T-helper 17 cell (primary cell): ENCODE measurements at regions not wholly inside any gene's neighbourhood (a gene's known extent, or its start where the extent isn't known, plus 50 kb on each side); places are given as distances from the start of the nearest gene placed in this dataset.

Experiments
- ATAC-seq: fragments of 150-1000 bp; cut with Tn5 transposase; 2 replicates; pipeline ENCODE4 v1.10.0; 2021; ENCODE audit warnings: mild to moderate bottlenecking, moderate library complexity
- DNase-seq, 3 donors: peaks; one replicate each; pipeline versions ENCODE4 v3.0.0 to v3.0.0-alpha.2; 2020 to 2021
- H3K9me3 ChIP-seq: one replicate; pipeline ENCODE4 v1.7.0; 2013; ENCODE audit warnings: low read length, mild to moderate bottlenecking; ENCODE audit not compliant: control insufficient read depth, poor library complexity, severe bottlenecking
- H3K27ac Mint-ChIP-seq: one replicate; pipeline ENCODE4 v1.8.0; 2022; ENCODE audit warnings: mild to moderate bottlenecking, moderate library complexity, mixed read lengths
- H3K27me3 Mint-ChIP-seq: one replicate; pipeline ENCODE4 v1.8.0; 2022; ENCODE audit warnings: mixed read lengths
- H3K36me3 Mint-ChIP-seq: one replicate; pipeline ENCODE4 v1.8.0; 2022; ENCODE audit warnings: low read depth, mixed read lengths
- H3K4me1 Mint-ChIP-seq: one replicate; pipeline ENCODE4 v1.8.0; 2022; ENCODE audit warnings: mild to moderate bottlenecking, mixed read lengths
- H3K4me3 Mint-ChIP-seq: one replicate; pipeline ENCODE4 v1.8.0; 2022; ENCODE audit warnings: mild to moderate bottlenecking, moderate library complexity, mixed read lengths

- Mint-ChIP-seq H3K4me1 (no peaks in the 10 kb centered on the region), H3K4me3 (no peak overlapping the region), H3K27ac (no peak overlapping the region), H3K36me3 (no peaks in the 10 kb centered on the region), H3K27me3 (no peaks in the 10 kb centered on the region)
- no peaks in the 10 kb centered on the region for H3K9me3 ChIP-seq
- DNase-seq (no peak), ATAC-seq (no peak)
Observed at GRCh38 chr2:51575181-51575580, 543.2 kb upstream of the NRXN1 start.

GRCh38 chr2:51559026-51559425 lies 527.1 kb upstream of the NRXN1 start:
- H3K9me3 ChIP-seq = no peaks in the 10 kb centered on the region
- no peaks in the 10 kb centered on the region for H3K36me3 Mint-ChIP-seq
- no peaks in the 10 kb centered on the region for H3K27me3 Mint-ChIP-seq
- H3K4me1 Mint-ChIP-seq = no peaks in the 10 kb centered on the region
- DNase-seq (no peak), ATAC-seq (no peak)
- no peak overlapping the region for H3K27ac Mint-ChIP-seq
- H3K4me3 Mint-ChIP-seq = no peak overlapping the region

- no peak for DNase-seq
- no peak overlapping the region for H3K4me3 Mint-ChIP-seq
Observed at GRCh38 chr2:51553476-51553875, 521.5 kb upstream of the NRXN1 start.

DNA sequence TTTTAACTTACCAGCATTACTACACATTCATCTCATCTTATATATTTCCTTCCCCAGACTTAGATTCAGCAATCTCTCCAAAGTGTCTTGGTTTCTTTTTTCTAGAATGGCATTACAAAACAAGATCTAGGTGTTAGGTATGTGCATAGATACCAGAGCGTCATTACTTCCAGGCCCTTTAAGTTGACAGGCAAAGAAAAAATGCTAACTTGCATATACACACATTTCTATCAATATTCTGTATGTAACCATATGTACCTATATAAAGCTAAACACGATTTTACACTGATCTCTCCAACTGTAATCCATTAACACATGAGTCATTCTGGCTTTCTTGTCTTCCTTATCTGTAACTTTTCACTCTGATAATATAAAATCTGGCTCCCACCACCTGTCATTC lies 503.8 kb upstream of the NRXN1 start:
- H3K27me3 Mint-ChIP-seq = no peaks in the 10 kb centered on the region
- DNase-seq (no peak), ATAC-seq (no peak)
- H3K9me3 ChIP-seq = no peaks in the 10 kb centered on the region
- H3K36me3 Mint-ChIP-seq = no peaks in the 10 kb centered on the region
- no peaks in the 10 kb centered on the region for H3K4me1 Mint-ChIP-seq
- H3K4me3 Mint-ChIP-seq = no peak overlapping the region
- H3K27ac Mint-ChIP-seq = no peak overlapping the region

More at GRCh38 chr2:51553476-51553875, 521.5 kb upstream of the NRXN1 start:
- no peak for ATAC-seq
- Mint-ChIP-seq H3K27me3 (no peaks in the 10 kb centered on the region), H3K4me1 (no peaks in the 10 kb centered on the region), H3K36me3 (no peaks in the 10 kb centered on the region), H3K27ac (no peak overlapping the region)
- H3K9me3 ChIP-seq = no peaks in the 10 kb centered on the region

DNA sequence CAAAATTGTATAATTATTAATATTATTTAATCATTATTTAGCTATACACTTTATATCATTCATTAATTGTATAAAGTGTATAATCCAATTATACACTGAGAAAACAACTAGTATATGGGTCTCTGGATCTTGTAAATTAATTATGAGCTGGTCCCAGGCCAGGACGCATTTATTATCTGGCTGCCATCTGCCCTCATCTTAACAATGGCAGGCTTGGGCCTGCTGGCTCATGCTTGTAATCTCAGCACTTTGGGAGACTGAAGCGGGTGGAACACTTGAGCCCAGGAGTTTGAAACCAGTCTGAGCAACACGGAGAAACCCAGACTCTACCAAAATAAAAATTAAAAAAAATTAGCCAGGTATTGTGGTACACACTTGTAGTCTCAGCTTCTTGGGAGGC lies 502.2 kb upstream of the NRXN1 start:
- DNase-seq = no peak
- no peak for ATAC-seq
- H3K27ac Mint-ChIP-seq = no peak overlapping the region
- H3K4me1 Mint-ChIP-seq = no peaks in the 10 kb centered on the region
- no peaks in the 10 kb centered on the region for H3K36me3 Mint-ChIP-seq
- no peak overlapping the region for H3K4me3 Mint-ChIP-seq
- H3K27me3 Mint-ChIP-seq = no peaks in the 10 kb centered on the region
- no peaks in the 10 kb centered on the region for H3K9me3 ChIP-seq

GRCh38 chr2:51528156-51528555 lies 496.2 kb upstream of the NRXN1 start:
- Mint-ChIP-seq H3K36me3 (no peaks in the 10 kb centered on the region), H3K27ac (no peak overlapping the region), H3K4me1 (no peaks in the 10 kb centered on the region), H3K4me3 (no peak overlapping the region), H3K27me3 (no peaks in the 10 kb centered on the region)
- H3K9me3 ChIP-seq = no peaks in the 10 kb centered on the region
- ATAC-seq = no peak
- no peak for DNase-seq

DNA sequence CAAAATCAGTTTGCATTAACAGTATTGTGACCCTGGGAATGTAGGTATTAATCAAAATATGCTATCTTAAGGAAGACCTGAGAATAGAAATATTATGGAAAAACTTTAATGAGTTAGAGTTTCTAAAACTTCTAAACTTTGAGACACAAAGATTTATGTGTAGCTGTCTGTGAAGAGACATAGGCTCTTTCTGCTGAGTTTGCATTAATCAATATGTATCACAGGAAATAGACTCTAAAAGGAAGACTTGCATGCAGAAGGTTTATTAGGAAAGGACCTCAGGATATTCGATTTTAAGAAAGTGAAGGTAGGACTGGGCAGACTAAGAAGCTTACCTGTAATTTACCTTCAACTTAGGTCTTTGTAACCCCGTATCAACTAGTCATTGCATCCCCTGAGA lies 494.8 kb upstream of the NRXN1 start:
- DNase-seq = no peak
- ATAC-seq = no peak
- H3K9me3 ChIP-seq = no peaks in the 10 kb centered on the region
- Mint-ChIP-seq H3K4me1 (no peaks in the 10 kb centered on the region), H3K27me3 (no peaks in the 10 kb centered on the region), H3K36me3 (no peaks in the 10 kb centered on the region), H3K27ac (no peak overlapping the region), H3K4me3 (no peak overlapping the region)

- no peak overlapping the region for H3K4me3 Mint-ChIP-seq
- no peaks in the 10 kb centered on the region for H3K9me3 ChIP-seq
- no peaks in the 10 kb centered on the region for H3K27me3 Mint-ChIP-seq
- H3K36me3 Mint-ChIP-seq = no peaks in the 10 kb centered on the region
- H3K4me1 Mint-ChIP-seq = no peaks in the 10 kb centered on the region
- DNase-seq = no peak
- H3K27ac Mint-ChIP-seq = no peak overlapping the region
- no peak for ATAC-seq
Observed at GRCh38 chr2:51516667-51517066, 484.7 kb upstream of the NRXN1 start.

GRCh38 chr2:51511002-51511401 lies 479.1 kb upstream of the NRXN1 start:
- no peak overlapping the region for H3K4me3 Mint-ChIP-seq
- no peaks in the 10 kb centered on the region for H3K9me3 ChIP-seq
- H3K27ac Mint-ChIP-seq = no peak overlapping the region
- no peaks in the 10 kb centered on the region for H3K4me1 Mint-ChIP-seq
- DNase-seq (no peak), ATAC-seq (no peak)
- H3K27me3 Mint-ChIP-seq = no peaks in the 10 kb centered on the region
- H3K36me3 Mint-ChIP-seq = no peaks in the 10 kb centered on the region

DNA sequence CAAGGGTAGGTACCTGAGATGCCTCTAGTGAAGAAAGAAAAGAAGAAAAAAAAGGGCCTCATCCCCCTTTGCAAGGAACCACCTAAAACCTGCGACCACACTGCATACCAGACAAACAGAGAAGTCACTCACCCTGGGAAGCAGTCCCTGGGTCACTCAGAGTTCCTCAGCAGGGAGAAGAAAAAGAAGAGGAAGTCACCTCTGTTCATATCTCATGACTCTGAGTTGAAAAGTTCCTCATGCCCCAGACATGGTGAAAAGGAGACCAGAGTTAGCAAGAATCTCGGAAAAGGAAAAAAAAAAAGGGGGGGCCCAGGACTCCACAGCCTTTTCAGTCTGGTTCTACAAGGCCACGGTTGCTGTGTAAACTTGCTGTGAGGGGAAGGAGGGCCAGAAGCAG lies 478.4 kb upstream of the NRXN1 start:
- DNase-seq = no peak
- no peak overlapping the region for H3K4me3 Mint-ChIP-seq
- no peaks in the 10 kb centered on the region for H3K9me3 ChIP-seq
- H3K4me1 Mint-ChIP-seq = no peaks in the 10 kb centered on the region
- H3K27ac Mint-ChIP-seq = no peak overlapping the region
- no peaks in the 10 kb centered on the region for H3K36me3 Mint-ChIP-seq
- ATAC-seq = no peak
- H3K27me3 Mint-ChIP-seq = no peaks in the 10 kb centered on the region

GRCh38 chr2:51505533-51505932 lies 473.6 kb upstream of the NRXN1 start:
- Mint-ChIP-seq H3K36me3 (no peaks in the 10 kb centered on the region), H3K27ac (no peak overlapping the region)

GRCh38 chr2:51490576-51491234 lies 458.8 kb upstream of the NRXN1 start:
- H3K9me3 ChIP-seq = no peaks in the 10 kb centered on the region
- no peak for DNase-seq
- Mint-ChIP-seq H3K27me3 (no peaks in the 10 kb centered on the region), H3K4me3 (no peak overlapping the region), H3K36me3 (no peaks in the 10 kb centered on the region), H3K4me1 (no peaks in the 10 kb centered on the region), H3K27ac (no peak overlapping the region)
- ATAC-seq = no peak

More at GRCh38 chr2:51505533-51505932, 473.6 kb upstream of the NRXN1 start:
- no peak overlapping the region for H3K4me3 Mint-ChIP-seq
- DNase-seq (no peak), ATAC-seq (no peak)
- H3K9me3 ChIP-seq = no peaks in the 10 kb centered on the region
- no peaks in the 10 kb centered on the region for H3K27me3 Mint-ChIP-seq
- H3K4me1 Mint-ChIP-seq = no peaks in the 10 kb centered on the region

DNA sequence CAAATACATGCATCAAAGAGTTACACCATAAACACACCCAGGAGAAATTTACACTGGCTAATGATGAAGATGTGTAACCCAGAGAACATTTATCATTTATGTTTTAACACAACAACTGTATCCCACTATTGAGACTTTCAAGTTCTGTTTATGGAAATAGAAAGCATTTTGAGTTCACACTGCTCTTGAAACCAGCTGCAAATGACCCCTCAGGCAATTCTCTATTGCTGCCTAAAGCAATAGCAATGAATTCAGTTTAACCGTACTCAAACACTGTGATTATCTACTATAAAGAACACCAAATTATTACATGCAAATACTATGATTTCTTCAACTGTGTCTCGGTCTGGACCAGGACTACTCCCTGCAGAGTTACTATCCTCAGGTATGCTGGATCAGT lies 452.7 kb upstream of the NRXN1 start:
- H3K27me3 Mint-ChIP-seq = no peaks in the 10 kb centered on the region
- DNase-seq (no peak), ATAC-seq (no peak)
- no peaks in the 10 kb centered on the region for H3K9me3 ChIP-seq
- no peaks in the 10 kb centered on the region for H3K4me1 Mint-ChIP-seq
- H3K36me3 Mint-ChIP-seq = no peaks in the 10 kb centered on the region
- no peak overlapping the region for H3K27ac Mint-ChIP-seq
- no peak overlapping the region for H3K4me3 Mint-ChIP-seq

DNA sequence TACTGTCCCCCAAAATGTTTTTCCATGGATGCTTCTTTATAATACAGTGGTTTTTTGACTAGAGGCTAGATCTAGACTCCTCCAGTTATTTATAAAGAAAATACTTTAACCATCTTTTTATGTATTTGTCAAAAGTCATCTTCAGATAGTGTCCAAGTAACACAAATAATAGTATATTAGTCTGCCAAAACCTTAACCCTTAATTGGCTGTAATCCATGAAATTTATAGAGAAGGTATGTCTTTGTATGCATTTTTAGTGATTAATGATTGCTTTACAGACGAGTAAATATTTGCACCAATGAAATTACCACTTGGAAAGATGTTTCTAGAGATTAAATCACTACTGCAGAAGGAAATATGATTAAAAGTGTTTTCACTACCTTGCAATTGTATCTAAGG lies 451.8 kb upstream of the NRXN1 start:
- Mint-ChIP-seq H3K27me3 (no peaks in the 10 kb centered on the region), H3K36me3 (no peaks in the 10 kb centered on the region), H3K27ac (no peak overlapping the region), H3K4me1 (no peaks in the 10 kb centered on the region), H3K4me3 (no peak overlapping the region)
- ATAC-seq (no peak), DNase-seq (no peak)
- H3K9me3 ChIP-seq = no peaks in the 10 kb centered on the region
